ENCODE measurements at regions not wholly inside any gene's neighbourhood (a gene's known extent, or its start where the extent isn't known, plus 50 kb on each side); places are given as distances from the start of the nearest gene placed in this dataset.

GRCh38 chr1:98019747-98020146 lies 98.9 kb upstream of the DPYD start:
- DNase-seq, result no peak

- DNase-seq, result no peak
These were observed 97.2 kb upstream of the DPYD start for GRCh38 chr1:98018074-98018473.

GRCh38 chr1:98017184-98017583 lies 96.3 kb upstream of the DPYD start:
- DNase-seq, result no peak

GRCh38 chr1:98008373-98008772 lies 87.5 kb upstream of the DPYD start:
- no peak for DNase-seq

GRCh38 chr1:98005326-98006010 lies 84.6 kb upstream of the DPYD start:
- DNase-seq, result no peak

GRCh38 chr1:98003442-98003841 lies 82.6 kb upstream of the DPYD start:
- no peak for DNase-seq

GRCh38 chr1:98002288-98002687 lies 81.5 kb upstream of the DPYD start:
- no peak for DNase-seq

- no peak for DNase-seq
These were observed 80.9 kb upstream of the DPYD start for GRCh38 chr1:98001764-98002163.

- DNase-seq, result no peak
These were observed 78.5 kb upstream of the DPYD start for GRCh38 chr1:97999320-97999719.

- DNase-seq, result no peak
These were observed 76.0 kb upstream of the DPYD start for GRCh38 chr1:97996880-97997279.

GRCh38 chr1:97989094-97989680 lies 68.4 kb upstream of the DPYD start:
- no peak for DNase-seq

- DNase-seq, result no peak
These were observed 65.5 kb upstream of the DPYD start for GRCh38 chr1:97986041-97987005.

GRCh38 chr1:97983126-97983525 lies 62.3 kb upstream of the DPYD start:
- DNase-seq, result no peak

- DNase-seq, result no peak
These were observed 59.7 kb upstream of the DPYD start for GRCh38 chr1:97980530-97980929.

GRCh38 chr1:97976801-97977200 lies 56.0 kb upstream of the DPYD start:
- no peak for DNase-seq

All from retina (tissue), 1 donor.